GM19452 (cell line): ENCODE measurements at regions not wholly inside any gene's neighbourhood (a gene's known extent, or its start where the extent isn't known, plus 50 kb on each side); places are given as distances from the start of the nearest gene placed in this dataset.

Source experiments
- ATAC-seq: cut with Tn5 transposase; IDR thresholded peaks from one replicate; pipeline ENCODE4 v1.9.1; 2021; ENCODE audit not compliant: unreplicated experiment

- ATAC-seq = no peak
Observed at GRCh38 chr12:107973950-107974349, 155.1 kb upstream of the WSCD2 start.

- ATAC-seq = no peak
Observed at GRCh38 chr12:107976331-107976730, 152.8 kb upstream of the WSCD2 start.

- ATAC-seq = no peak
Observed at GRCh38 chr12:107978201-107978600, 150.9 kb upstream of the WSCD2 start.

GRCh38 chr12:107978641-107979040 is 150.4 kb upstream of the WSCD2 start:
- ATAC-seq = no peak

GRCh38 chr12:107983756-107984472 is 145.2 kb upstream of the WSCD2 start:
- no peak for ATAC-seq

- no peak for ATAC-seq
Observed at GRCh38 chr12:107984973-107985372, 144.1 kb upstream of the WSCD2 start.

GRCh38 chr12:107986183-107986582 is 142.9 kb upstream of the WSCD2 start:
- no peak for ATAC-seq

GRCh38 chr12:107990325-107990724 is 138.8 kb upstream of the WSCD2 start:
- no peak for ATAC-seq

- no peak for ATAC-seq
Observed at GRCh38 chr12:107992029-107992428, 137.1 kb upstream of the WSCD2 start.

- no peak for ATAC-seq
Observed at GRCh38 chr12:107992870-107993451, 136.1 kb upstream of the WSCD2 start.

GRCh38 chr12:107998863-107999262 is 130.2 kb upstream of the WSCD2 start:
- no peak for ATAC-seq

GRCh38 chr12:108000111-108000510 is 129.0 kb upstream of the WSCD2 start:
- ATAC-seq = no peak

- no peak for ATAC-seq
Observed at GRCh38 chr12:108004319-108004718, 124.8 kb upstream of the WSCD2 start.

- no peak for ATAC-seq
Observed at GRCh38 chr12:108008163-108008905, 120.8 kb upstream of the WSCD2 start.

- ATAC-seq = no peak
Observed at GRCh38 chr12:108009442-108010070, 119.5 kb upstream of the WSCD2 start.

GRCh38 chr12:108016022-108016564 is 113.0 kb upstream of the WSCD2 start:
- no peak for ATAC-seq

GRCh38 chr12:108017472-108018057 is 111.5 kb upstream of the WSCD2 start:
- no peak for ATAC-seq

GRCh38 chr12:108019862-108020261 is 109.2 kb upstream of the WSCD2 start:
- ATAC-seq = no peak

GRCh38 chr12:108021141-108021540 is 107.9 kb upstream of the WSCD2 start:
- ATAC-seq = no peak

- ATAC-seq = no peak
Observed at GRCh38 chr12:108021949-108022522, 107.1 kb upstream of the WSCD2 start.
